Embryonic facial prominence (tissue), 1 donor: ENCODE measurements at regions not wholly inside any gene's neighbourhood (a gene's known extent, or its start where the extent isn't known, plus 50 kb on each side); places are given as distances from the start of the nearest gene placed in this dataset.
A peak's percentile ranks its signal among the peaks of the same experiment; 100 is the strongest.
"Not testable (repeated sequence)": the region's sequence is repeated elsewhere in the genome, so short reads cannot be mapped to it uniquely, and the experiment has no call there.

Experiments used
- DNase-seq: peaks from one replicate; pipeline ENCODE4 v3.0.0-alpha.2; 2016; ENCODE audit errors: extremely low spot score

- peak; percentile 58 for DNase-seq
Observed at GRCh38 chr12:115811045-115811444, 466.4 kb downstream of the MED13L start.

DNA sequence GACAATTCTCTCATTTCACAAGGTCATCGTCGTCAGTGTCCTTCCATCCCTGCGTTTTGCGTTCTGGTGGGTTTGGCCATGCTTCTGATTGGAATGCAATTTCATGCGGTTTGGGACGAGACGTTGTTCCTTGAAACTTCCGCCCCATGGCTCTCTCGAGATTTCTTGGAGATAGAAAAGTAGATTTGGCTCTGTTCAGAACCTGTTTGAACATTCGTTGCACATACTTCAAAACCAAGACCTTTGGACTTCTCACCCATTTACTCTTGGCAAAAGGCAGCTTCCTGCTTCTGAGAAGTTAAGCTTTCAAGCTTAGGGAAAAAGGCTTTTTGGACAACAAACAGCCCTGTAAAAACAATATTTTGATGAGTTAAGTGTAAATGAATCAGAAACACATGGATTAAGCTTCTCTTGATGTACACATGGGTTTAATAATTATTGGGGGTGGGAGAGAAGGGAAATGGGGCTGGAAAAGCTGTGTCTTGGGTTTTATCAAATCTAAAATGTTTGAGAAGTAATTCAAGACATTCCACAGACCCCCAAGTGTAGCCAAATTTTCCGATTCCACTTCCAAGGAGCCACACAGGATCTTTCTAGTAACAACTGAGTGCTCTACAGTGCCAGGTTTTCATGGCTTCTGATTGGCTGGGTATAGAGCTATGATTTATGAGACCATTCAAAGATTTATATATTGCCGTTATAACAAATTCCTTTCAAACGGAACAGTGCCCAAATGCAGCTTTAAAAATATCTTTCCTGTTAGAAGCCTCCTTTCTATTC is 467.2 kb downstream of the MED13L start:
- peak; percentile 90 for DNase-seq

GRCh38 chr12:115806000-115806399 is 471.5 kb downstream of the MED13L start:
- DNase-seq, result no peak

GRCh38 chr12:115802767-115803166 is 474.7 kb downstream of the MED13L start:
- DNase-seq, result no peak

GRCh38 chr12:115801871-115802270 is 475.6 kb downstream of the MED13L start:
- DNase-seq, result no peak

DNA sequence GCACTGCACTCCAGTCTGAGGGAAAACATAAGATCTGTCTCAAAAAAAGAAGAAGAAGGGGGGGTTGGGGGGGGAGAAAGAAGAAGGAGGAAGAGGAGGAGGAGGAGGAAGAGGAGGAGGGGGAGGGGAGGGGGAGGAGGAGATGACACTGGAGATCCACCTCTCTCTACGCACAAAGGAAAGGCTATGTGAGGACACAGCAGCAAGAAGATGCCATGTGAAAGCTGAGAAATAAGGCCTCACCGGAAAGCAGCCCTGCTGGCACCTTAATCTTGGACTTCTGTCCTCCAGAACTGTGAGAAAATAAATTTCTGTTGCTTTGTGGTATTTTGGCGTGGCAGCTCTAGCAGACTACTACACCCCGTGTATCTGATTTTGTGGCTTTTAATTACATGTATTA is 477.9 kb downstream of the MED13L start:
- DNase-seq, result no peak

DNA sequence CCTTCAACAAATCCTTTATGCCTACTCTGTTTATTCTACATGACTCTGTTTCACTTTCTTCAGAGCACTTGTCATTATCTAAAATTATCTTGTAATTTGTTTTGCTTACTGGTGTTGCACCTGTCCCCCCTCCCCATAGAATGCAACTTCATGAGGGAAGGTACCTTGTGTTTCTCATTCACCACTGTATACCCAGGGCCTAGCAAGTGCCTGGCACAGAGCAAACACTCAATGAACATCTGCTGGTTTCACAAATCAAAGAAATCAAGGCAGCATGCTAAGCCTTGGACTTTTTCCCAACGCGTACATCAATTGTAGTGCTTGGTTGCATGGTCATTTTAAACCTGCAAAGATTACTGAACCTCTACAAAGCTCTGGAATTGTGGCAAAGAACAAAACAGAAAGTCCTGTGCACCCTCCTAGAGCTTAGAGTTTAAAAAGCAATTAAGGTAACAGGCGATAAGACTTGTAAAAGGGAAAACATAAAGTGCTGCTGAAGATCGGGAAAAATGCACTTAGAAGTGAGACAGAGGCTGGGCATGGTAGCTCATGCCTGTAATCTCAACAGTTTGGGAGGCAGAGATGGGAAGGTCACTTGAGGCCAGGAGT is 479.1 kb downstream of the MED13L start:
- DNase-seq, result no peak

GRCh38 chr12:115794659-115795081 is 482.8 kb downstream of the MED13L start:
- no peak for DNase-seq

DNA sequence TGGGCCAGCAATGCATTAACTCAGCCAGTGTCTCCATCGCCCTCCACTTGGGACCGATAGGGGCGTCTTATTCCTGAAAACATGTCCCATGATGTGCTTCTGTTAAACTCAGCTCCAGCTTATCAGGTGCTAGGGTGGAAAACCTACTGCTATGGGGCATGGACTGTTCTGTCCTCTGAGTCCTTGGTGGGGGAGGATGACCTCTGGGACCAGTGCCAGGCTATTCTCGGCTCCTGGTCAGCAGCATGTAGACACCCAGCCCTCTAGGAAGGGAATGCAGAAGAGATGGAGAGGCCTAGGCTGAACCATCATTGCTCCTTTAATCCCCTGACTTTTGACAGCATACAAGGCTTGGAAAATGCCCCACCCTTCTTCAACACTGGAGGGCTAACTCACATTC is 486.2 kb downstream of the MED13L start:
- DNase-seq, result no peak

- no peak for DNase-seq
Observed at GRCh38 chr12:115790526-115790925, 487.0 kb downstream of the MED13L start.

DNA sequence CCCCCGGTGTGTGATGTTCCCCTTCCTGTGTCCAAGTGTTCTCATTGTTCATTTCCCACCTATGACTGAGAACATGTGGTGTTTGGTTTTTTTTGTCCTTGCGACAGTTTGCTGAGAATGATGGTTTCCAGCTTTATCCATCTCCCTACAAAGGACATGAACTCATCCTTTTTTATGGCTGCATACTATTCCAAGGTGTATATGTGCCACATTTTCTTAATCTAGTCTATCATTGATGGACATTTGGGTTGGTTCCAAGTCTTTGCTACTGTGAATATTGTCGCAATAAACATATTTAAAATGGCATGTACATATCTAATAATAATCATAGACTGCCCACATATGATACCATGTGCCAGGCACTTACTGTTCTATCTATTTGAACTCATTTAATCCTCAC is 491.0 kb downstream of the MED13L start:
- DNase-seq, result not testable (repeated sequence)

- no peak for DNase-seq
Observed at GRCh38 chr12:115785548-115785947, 491.9 kb downstream of the MED13L start.

DNA sequence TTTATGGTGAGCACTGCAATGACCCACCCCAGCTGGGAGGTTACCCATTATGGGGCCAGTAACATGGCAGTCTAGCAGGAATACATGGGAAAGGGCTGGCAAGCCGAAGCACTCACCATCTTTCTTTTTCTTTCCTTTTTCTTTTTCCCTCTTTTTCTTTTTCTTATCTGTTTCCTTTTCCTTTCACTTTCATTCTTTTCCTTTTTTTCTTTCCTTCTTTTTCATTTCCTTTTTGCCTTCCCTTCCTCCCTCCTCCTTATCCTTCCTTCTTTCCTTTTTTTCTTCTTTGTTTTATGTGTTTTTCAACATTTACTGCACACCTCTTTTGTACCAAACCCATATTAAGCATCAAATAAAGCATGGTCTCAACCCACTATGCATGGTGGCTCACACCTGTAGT is 501.1 kb downstream of the MED13L start:
- no peak for DNase-seq

DNA sequence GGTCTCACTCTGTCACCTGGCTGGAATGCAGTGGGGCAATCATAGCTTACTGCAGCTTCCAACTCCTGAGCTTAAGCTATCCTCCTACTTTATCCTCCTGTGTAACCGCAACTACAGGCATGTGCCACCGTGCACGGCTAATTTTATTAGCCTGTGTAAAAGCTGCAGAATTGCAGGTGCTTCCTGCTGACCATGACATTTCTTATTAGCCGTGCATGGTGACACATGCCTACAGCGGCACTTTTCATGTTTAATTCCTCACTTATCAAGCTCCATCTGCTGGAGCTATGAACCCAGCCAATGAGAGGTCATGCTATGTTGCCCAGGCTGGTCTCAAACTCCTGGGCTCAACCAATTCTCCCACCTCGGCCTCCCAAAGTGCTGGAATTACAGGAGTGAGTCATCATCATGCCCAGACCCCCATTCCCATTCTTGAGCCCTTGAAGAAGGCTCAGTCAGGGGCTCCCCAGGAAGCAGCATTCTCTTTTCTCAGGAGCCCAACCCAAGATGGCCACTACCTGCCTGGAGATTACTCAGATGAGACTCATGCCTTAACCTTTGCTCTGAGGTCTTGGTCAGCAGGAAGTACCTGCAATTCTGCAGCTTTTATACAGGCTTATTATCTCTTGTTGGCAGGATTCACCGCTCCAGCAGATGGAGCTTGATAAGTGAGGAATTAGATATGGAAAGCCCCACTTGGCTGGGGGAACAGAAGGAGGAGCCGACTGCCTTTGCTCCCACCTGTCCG is 503.2 kb downstream of the MED13L start:
- no peak for DNase-seq

GRCh38 chr12:115771601-115772000 is 505.9 kb downstream of the MED13L start:
- no peak for DNase-seq

DNA sequence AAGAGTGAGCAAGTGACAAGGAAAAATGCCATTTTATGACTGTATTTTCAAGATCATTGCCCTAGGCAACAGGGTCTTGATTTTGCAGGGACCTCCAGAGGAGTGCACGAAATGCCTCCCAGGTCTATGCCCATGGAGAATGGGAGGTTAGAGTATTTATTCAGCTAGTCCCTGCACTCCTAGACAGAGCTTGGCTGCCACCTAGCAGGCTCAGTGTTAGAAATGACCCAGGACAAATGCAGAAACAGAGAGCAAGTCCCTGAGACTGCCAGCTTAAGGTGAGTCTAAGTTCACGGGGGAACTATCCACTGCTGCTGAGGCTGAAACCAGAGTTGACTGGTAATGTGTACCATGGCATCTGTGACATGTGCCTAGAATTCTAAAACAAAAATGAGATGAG is 506.4 kb downstream of the MED13L start:
- no peak for DNase-seq

- no peak for DNase-seq
Observed at GRCh38 chr12:115770643-115771042, 506.9 kb downstream of the MED13L start.

DNA sequence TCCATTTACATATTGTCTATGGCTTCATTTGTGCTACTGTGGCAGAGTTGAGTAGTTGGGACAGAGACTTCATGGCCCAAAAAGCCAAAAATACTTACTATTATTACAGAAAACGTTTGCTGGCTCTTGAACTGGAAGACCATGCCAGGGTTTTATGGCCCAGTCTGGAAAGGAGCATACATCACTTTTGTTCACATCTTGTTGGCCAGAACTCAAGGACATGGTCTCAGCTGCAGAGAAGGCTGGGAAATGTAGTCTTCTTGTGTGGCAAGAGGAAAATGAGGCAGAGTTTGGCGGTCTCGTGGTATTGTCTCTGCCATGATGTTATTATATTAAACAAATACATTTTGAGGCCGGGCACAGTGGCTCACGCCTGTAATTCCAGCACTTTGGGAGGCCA is 509.6 kb downstream of the MED13L start:
- no peak for DNase-seq

- DNase-seq, result no peak
Observed at GRCh38 chr12:115763982-115764621, 513.4 kb downstream of the MED13L start.

- DNase-seq, result no peak
Observed at GRCh38 chr12:115763376-115763775, 514.1 kb downstream of the MED13L start.

DNA sequence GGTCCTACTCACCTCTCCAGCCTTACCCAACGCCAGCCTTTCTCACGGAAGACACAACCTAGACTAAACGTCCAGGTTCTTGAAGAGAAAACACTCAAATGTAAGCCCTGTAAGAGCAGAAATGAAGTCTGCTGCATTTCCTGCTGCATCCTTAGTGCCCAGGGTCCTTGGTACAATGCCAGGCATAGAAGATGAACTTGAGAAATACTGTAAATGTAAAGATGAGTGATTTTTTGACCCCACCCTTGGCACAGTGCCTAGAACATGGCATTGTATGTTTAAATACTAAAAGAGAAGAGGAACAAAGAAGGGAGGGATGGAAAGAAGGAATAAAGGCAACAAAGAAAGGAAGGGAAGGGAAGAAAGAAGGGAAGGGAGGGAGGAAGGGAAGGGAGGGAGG is 514.6 kb downstream of the MED13L start:
- no peak for DNase-seq

DNA sequence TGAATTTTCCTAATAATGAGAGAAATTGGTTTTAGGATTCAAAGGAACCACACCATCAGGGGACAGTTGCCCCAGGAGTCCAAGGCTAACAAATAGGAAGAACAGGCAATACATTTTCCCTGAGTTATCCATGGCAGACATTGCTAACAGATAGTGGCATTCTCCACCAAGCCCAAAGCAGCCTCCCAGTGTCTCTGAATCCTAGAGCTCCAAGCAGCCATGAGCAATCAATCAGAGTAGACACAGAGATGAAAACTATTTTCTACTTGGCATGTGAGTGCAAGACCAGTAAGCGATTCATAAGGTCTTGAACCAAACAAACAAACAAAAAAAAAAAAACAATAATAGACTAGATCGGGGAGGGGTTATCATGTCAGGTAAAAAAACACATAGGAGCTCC is 515.7 kb downstream of the MED13L start:
- DNase-seq, result no peak
